ENCODE measurements at regions not wholly inside any gene's neighbourhood (a gene's known extent, or its start where the extent isn't known, plus 50 kb on each side); places are given as distances from the start of the nearest gene placed in this dataset.

- TF ChIP-seq, protein P1, sequence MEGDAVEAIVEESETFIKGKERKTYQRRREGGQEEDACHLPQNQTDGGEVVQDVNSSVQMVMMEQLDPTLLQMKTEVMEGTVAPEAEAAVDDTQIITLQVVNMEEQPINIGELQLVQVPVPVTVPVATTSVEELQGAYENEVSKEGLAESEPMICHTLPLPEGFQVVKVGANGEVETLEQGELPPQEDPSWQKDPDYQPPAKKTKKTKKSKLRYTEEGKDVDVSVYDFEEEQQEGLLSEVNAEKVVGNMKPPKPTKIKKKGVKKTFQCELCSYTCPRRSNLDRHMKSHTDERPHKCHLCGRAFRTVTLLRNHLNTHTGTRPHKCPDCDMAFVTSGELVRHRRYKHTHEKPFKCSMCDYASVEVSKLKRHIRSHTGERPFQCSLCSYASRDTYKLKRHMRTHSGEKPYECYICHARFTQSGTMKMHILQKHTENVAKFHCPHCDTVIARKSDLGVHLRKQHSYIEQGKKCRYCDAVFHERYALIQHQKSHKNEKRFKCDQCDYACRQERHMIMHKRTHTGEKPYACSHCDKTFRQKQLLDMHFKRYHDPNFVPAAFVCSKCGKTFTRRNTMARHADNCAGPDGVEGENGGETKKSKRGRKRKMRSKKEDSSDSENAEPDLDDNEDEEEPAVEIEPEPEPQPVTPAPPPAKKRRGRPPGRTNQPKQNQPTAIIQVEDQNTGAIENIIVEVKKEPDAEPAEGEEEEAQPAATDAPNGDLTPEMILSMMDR (IDR thresholded peaks at IDR 0.05; ENCODE audit: insufficient read depth, low read length, poor library complexity, severe bottlenecking) = no peak
- Histone ChIP-seq H3K27me3 (ENCODE audit: control insufficient read depth, insufficient read depth, low read length) (no peaks in the 10 kb centered on the region), H3K36me3 (ENCODE audit: control insufficient read depth, insufficient read depth, low read length) (no peaks in the 10 kb centered on the region), H3K4me3 (ENCODE audit: low read depth, low read length) (no peak overlapping the region)
- DNase-seq (ENCODE audit: low read depth) = no peak
Measured at GRCh38 chr10:121245754-121246153, 352.5 kb downstream of the FGFR2 start.

DNA sequence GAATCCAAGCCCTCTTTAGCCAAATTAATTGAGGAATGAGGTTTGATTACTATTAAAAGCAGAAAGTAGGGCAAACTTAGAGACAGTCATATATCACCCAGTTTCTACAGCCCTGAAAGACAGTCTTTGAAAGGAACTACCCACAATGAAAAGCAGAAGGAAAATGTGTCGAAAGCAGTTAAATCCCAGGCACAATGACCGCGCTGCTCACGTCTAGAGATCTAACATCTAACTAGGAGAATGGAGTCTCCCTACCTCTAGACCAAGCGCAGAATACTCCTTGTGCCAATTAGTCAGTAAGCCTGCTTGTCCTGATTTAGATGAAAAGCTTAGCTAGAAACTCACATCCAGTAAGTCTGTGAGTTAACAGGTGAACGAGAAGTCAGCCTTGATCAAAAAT, 350.0 kb downstream of the FGFR2 start:
- Histone ChIP-seq H3K36me3 (ENCODE audit: control insufficient read depth, insufficient read depth, low read length) (no peaks in the 10 kb centered on the region), H3K27me3 (ENCODE audit: control insufficient read depth, insufficient read depth, low read length) (no peaks in the 10 kb centered on the region), H3K4me3 (ENCODE audit: low read depth, low read length) (no peak overlapping the region)
- TF ChIP-seq, protein P1 (IDR thresholded peaks at IDR 0.05; ENCODE audit: insufficient read depth, low read length, poor library complexity, severe bottlenecking) = no peak
- no peak for DNase-seq (ENCODE audit: low read depth)

DNA sequence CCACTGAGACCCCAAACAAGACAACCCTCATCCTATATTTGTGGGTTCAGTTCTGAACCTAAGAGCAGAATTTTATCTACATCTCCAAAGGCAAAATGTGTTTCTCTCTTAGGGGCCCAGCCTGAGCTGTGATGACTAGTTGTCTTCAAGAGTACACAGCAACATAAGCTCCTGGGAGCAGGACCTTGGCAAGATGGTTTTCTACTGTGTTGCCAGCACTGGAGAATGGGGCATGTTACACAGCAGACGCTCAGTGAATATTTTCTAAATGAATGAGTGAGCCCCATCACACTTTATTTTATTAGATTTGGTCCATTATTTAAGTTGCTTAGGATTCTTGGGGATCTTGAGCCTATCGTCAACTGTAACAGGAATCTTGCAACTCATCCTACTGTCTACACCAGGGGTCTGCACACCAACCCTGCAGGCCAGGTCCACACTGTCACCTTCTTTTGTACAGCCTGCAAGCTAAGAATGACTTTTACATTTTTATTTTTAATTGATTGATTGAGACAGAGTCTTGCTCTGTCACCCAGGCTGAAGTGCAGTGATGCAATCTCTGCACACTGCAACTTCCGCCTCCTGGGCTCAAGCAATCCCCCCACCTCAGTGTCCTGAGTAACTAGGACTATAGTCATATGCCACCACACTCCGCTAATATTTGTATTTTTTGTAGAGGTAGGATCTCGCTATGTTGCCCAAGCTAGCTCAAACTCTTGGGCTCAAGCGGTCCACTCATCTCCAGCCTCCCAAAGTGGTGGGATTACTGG, 347.1 kb downstream of the FGFR2 start:
- DNase-seq (ENCODE audit: low read depth) = no peak
- Histone ChIP-seq H3K4me3 (ENCODE audit: low read depth, low read length) (no peak overlapping the region), H3K27me3 (ENCODE audit: control insufficient read depth, insufficient read depth, low read length) (no peaks in the 10 kb centered on the region), H3K36me3 (ENCODE audit: control insufficient read depth, insufficient read depth, low read length) (no peaks in the 10 kb centered on the region)
- TF ChIP-seq, protein P1 (IDR thresholded peaks at IDR 0.05; ENCODE audit: insufficient read depth, low read length, poor library complexity, severe bottlenecking) = no peak

DNA sequence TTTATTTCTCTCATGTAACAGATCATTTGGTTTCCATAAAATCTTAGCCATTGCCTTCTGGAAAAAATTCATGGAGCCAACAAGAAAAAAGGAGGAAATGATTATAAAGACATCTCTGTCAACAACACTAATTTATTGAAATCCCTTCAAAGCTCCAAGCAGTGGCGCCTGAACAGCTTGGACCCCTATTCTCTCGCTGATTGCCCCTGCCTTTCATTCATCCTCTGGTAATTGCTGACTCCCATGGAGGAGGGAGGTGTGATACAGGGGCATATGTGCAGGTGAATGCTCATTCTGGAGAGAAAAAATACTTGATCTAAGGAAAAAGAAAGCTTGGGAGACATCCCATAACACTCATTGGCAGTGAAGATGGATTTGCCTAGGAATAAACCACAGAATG, 345.5 kb downstream of the FGFR2 start:
- no peaks in the 10 kb centered on the region for H3K27me3 ChIP-seq (ENCODE audit: control insufficient read depth, insufficient read depth, low read length)
- no peak for DNase-seq (ENCODE audit: low read depth)
- H3K4me3 ChIP-seq (ENCODE audit: low read depth, low read length) = no peak overlapping the region
- H3K36me3 ChIP-seq (ENCODE audit: control insufficient read depth, insufficient read depth, low read length) = no peaks in the 10 kb centered on the region
- TF ChIP-seq, protein P1 (IDR thresholded peaks at IDR 0.05; ENCODE audit: insufficient read depth, low read length, poor library complexity, severe bottlenecking) = no peak

DNA sequence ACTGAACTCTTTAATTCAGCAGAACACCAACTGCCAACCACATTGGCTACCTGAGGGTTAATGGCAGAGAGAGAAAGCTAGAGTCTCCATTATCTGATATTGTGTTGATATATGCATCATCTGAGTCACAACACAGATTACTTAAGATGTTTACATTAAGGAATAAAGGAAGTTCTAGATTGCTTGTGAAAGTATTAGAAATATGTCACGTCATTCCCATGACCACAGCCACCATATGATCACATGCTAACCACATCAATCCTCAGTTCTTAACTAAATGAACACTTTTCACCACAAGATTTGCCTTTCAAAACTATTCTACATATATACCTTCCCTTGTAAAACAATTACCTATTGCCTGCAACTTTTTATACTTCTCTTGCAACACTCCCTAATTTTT, 337.9 kb downstream of the FGFR2 start:
- Histone ChIP-seq H3K4me3 (ENCODE audit: low read depth, low read length) (no peak overlapping the region), H3K36me3 (ENCODE audit: control insufficient read depth, insufficient read depth, low read length) (no peaks in the 10 kb centered on the region), H3K27me3 (ENCODE audit: control insufficient read depth, insufficient read depth, low read length) (no peaks in the 10 kb centered on the region)
- TF ChIP-seq, protein P1 (IDR thresholded peaks at IDR 0.05; ENCODE audit: insufficient read depth, low read length, poor library complexity, severe bottlenecking) = no peak
- DNase-seq (ENCODE audit: low read depth) = no peak

- no peak for DNase-seq (ENCODE audit: low read depth)
- H3K36me3 ChIP-seq (ENCODE audit: control insufficient read depth, insufficient read depth, low read length) = no peaks in the 10 kb centered on the region
- no peaks in the 10 kb centered on the region for H3K27me3 ChIP-seq (ENCODE audit: control insufficient read depth, insufficient read depth, low read length)
- TF ChIP-seq, protein P1 (IDR thresholded peaks at IDR 0.05; ENCODE audit: insufficient read depth, low read length, poor library complexity, severe bottlenecking) = no peak
- no peak overlapping the region for H3K4me3 ChIP-seq (ENCODE audit: low read depth, low read length)
Measured at GRCh38 chr10:121261665-121262064, 336.6 kb downstream of the FGFR2 start.

Measured in kidney epithelial cell (primary cell).